GM12872 (cell line): ENCODE measurements at regions not wholly inside any gene's neighbourhood (a gene's known extent, or its start where the extent isn't known, plus 50 kb on each side); places are given as distances from the start of the nearest gene placed in this dataset.

Source experiments
- CTCF ChIP-seq: IDR thresholded peaks from 3 replicates; pipeline ENCODE4 v1.5.1; 2011; ENCODE audit warnings: low read depth, mild to moderate bottlenecking, low read length, moderate library complexity; ENCODE audit not compliant: insufficient read depth

DNA sequence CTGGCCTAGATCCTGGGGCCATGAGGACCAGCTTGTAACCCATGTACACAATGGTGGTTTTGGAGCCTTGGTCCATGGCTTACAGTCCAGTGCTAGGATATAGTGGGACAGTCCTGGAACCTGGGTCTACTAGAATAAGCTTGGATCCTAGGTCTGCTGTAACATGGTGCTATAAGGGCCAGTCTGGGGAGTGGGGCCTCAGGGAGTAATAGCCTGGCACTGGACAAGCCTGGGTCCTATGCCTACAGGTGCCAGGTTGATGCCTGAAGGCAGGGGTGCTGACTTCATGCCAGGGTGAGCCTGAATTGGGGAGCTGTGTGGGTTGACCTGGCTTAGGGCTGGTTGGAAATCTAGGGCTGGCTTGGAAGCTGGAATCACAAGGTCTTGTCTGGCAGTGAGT, 756.3 kb upstream of the ADGRL3 start:
- no peak for TF ChIP-seq CTCF

DNA sequence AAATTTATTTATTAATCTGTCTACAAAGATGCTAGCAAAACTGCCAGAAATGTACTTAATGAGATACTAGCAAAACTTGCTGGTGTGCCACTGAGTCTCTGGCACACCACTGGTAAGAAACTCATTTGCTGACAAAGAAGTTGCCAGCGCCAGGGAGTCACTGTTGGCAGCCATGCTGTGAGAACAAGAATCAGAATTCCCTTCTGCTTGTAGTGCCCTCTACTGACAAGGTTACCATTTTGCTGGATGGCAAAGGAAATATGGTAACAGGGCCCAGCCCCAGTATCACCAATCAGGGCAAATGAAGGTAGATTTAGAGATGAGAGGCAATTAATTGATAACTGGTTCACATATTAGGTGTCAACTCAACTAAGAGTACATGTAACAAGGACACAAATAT, 750.1 kb upstream of the ADGRL3 start:
- no peak for TF ChIP-seq CTCF

GRCh38 chr4:60452266-60452665, 747.9 kb upstream of the ADGRL3 start:
- no peak for TF ChIP-seq CTCF

- TF ChIP-seq CTCF = no peak
Observed at GRCh38 chr4:60455380-60455779, 744.7 kb upstream of the ADGRL3 start.

GRCh38 chr4:60461551-60461950, 738.6 kb upstream of the ADGRL3 start:
- no peak for TF ChIP-seq CTCF

DNA sequence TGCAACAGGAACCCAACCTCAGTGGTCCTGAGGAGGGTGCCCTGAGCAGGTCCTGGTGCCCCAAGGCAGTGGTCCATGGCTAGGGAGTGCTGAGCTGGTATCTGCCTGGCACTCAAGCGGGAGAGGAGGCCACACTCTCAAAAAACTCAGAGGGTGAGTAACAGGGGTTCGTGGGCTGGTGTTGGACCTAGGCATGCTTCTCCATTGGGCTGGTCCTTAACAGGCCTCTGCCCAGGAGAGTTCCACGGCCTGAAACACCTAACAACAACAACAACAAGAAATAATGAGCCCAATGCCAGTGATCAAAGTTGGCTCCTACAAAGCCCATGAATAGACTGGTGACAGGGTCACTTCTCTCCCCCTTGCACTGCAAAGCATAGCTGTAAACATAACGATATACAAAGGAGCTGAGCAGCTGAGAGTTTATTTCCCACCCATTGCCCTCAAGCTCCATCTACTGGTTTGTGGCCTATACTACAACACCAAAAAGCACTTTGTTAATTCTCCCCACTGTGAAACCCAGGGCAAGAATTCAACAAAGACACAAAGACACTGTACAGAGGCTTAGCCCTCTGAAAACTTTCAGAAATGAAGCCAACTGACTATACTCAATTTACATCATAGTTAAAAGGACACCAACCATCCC, 736.1 kb upstream of the ADGRL3 start:
- peak; percentile 54 for TF ChIP-seq CTCF

DNA sequence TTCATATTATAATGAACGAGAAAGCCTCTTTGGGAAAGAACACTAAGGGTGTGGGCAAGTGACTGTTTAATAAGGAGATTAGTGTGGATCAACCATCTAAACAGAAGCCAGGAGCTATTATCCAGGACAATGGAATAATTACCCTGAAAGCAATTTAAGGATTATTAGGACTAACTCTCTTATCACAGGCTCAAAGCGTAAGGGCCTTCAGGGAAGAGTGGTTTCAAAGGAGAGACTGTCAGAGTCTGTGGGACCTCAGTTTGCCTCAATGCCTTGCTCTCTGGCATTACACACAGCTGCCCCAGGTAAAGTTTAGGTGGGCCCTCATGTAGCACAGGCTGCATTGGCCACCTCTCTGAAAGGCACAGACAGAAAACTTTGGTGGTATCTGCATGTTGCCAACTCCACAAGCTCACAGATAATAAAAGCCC, 717.2 kb upstream of the ADGRL3 start:
- TF ChIP-seq CTCF = no peak

- no peak for TF ChIP-seq CTCF
Observed at GRCh38 chr4:60485276-60485675, 714.9 kb upstream of the ADGRL3 start.
